GM10248 (cell line): ENCODE measurements at regions not wholly inside any gene's neighbourhood (a gene's known extent, or its start where the extent isn't known, plus 50 kb on each side); places are given as distances from the start of the nearest gene placed in this dataset.

Source experiments
- CTCF ChIA-PET: fragments of 300-600 bp; sonication (Branson Sonifier 250); formaldehyde crosslinking; extraction: SDS; loops from one replicate; lab custom pipeline; 2021; ENCODE audit warnings: antibody characterized with exemption; lab: Yijun Ruan, JAX
- POLR2A ChIA-PET: fragments of 350-650 bp; sonication (Branson Sonifier 250); formaldehyde crosslinking; extraction: SDS; loops from one replicate; lab custom pipeline; 2020; ENCODE audit warnings: antibody characterized with exemption; lab: Yijun Ruan, JAX
- DNase-seq: peaks from one replicate; pipeline ENCODE4 v3.0.0; 2012; ENCODE audit errors: extremely low spot score
- CTCF ChIP-seq: IDR thresholded peaks from 2 replicates; pipeline ENCODE4 v1.5.1; 2012; ENCODE audit warnings: mild to moderate bottlenecking, low read depth; ENCODE audit errors: extremely low read depth, missing control alignments, control extremely low read depth

GRCh38 chr6:105767541-105767940 is 318.6 kb upstream of the PRDM1 start:
- POLR2A ChIA-PET = no interaction called here
- CTCF ChIA-PET = no interaction called here
- no peak for TF ChIP-seq CTCF
- DNase-seq = no peak

- CTCF ChIA-PET = interaction anchor here (1.0 kb wide), 1 partner anchor 10 kb away, joined by 3 read pairs; no protein-coding TSS in a partner anchor
- DNase-seq = no peak
- TF ChIP-seq CTCF = no peak
- POLR2A ChIA-PET = no interaction called here
Measured at GRCh38 chr6:105765239-105765638, 320.9 kb upstream of the PRDM1 start.

GRCh38 chr6:105764315-105764714 is 321.8 kb upstream of the PRDM1 start:
- no peak for DNase-seq
- no peak for TF ChIP-seq CTCF
- POLR2A ChIA-PET = no interaction called here
- CTCF ChIA-PET = no interaction called here

GRCh38 chr6:105763866-105764265 is 322.3 kb upstream of the PRDM1 start:
- POLR2A ChIA-PET = no interaction called here
- no peak for TF ChIP-seq CTCF
- DNase-seq = no peak
- CTCF ChIA-PET = no interaction called here

GRCh38 chr6:105760746-105761145 is 325.4 kb upstream of the PRDM1 start:
- CTCF ChIA-PET = interaction anchor here (1.3 kb wide), 1 partner anchor 19 kb away, joined by 3 read pairs; no protein-coding TSS in a partner anchor
- no peak for TF ChIP-seq CTCF
- POLR2A ChIA-PET = no interaction called here
- DNase-seq = no peak

- TF ChIP-seq CTCF = no peak
- CTCF ChIA-PET = interaction anchor here (1.3 kb wide), 1 partner anchor 20 kb away, joined by 3 read pairs; no protein-coding TSS in a partner anchor
- POLR2A ChIA-PET = no interaction called here
- DNase-seq = no peak
Measured at GRCh38 chr6:105759946-105760345, 326.2 kb upstream of the PRDM1 start.
